ENCODE measurements at regions not wholly inside any gene's neighbourhood (a gene's known extent, or its start where the extent isn't known, plus 50 kb on each side); places are given as distances from the start of the nearest gene placed in this dataset.
"Not testable (repeated sequence)": the region's sequence is repeated elsewhere in the genome, so short reads cannot be mapped to it uniquely, and the experiment has no call there.

- H3K4me3 ChIP-seq (ENCODE audit: control insufficient read depth in 2 of 3, extremely low read depth in 1 of 3, insufficient read depth in 2 of 3, low read depth in 1 of 3, low read length in 3 of 3); dilution Hi-C loops (cut with MboI; ENCODE audit: extremely low pct_ligation_motif_present, low sequenced_read_pairs); H3K36me3 ChIP-seq (ENCODE audit: control insufficient read depth in 2 of 2, extremely low read depth in 1 of 2, insufficient read depth in 2 of 2, low read length in 2 of 2); H3K79me2 ChIP-seq (ENCODE audit: control insufficient read depth, insufficient read depth, low read length); H3K27ac ChIP-seq (ENCODE audit: control insufficient read depth, insufficient read depth, low read length); H2AFZ ChIP-seq (ENCODE audit: control insufficient read depth, low read length); H3K27me3 ChIP-seq (ENCODE audit: control insufficient read depth, extremely low read depth, insufficient read depth, low read length); H3K4me2 ChIP-seq (ENCODE audit: control insufficient read depth, extremely low read depth, insufficient read depth, low read depth, low read length); H3K9ac ChIP-seq (ENCODE audit: control insufficient read depth, extremely low read depth, insufficient read depth, low read length); DNase-seq (ENCODE audit: low read depth, low spot score); H3K9me3 ChIP-seq (ENCODE audit: control insufficient read depth, low read depth, low read length); H3K9me1 ChIP-seq (ENCODE audit: control insufficient read depth, extremely low read depth, insufficient read depth, low read length); H4K20me1 ChIP-seq (ENCODE audit: control insufficient read depth, extremely low read depth, insufficient read depth, low read length); FAIRE-seq: not testable (repeated sequence)
- H3K4me1 ChIP-seq (ENCODE audit: control insufficient read depth, extremely low read depth, insufficient read depth, low read length) = peaks cover 45% of the 10 kb centered on the region
Measured at GRCh38 chr17:64790193-64790592, 128.1 kb upstream of the SMURF2 start.

DNA sequence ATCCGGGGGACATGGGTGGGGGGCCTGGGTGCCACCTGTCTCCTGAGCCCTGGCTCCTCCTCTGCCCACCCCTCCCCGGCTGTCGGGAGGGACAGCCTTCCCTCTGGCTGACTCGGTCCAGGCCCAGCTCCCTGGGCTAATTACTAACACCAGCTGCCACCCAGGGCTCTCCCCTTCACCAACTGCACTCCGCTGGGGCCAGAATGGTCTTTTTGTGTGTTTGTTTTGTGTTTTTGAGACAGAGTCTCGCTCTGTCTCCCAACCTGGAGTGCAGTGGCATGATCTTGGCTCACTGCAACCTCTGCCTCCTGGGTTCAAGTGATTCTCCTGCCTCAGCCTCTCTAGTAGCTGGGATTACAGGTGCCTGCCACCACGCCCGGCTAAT, 126.9 kb upstream of the SMURF2 start:
- H3K27ac ChIP-seq (ENCODE audit: control insufficient read depth, insufficient read depth, low read length); H3K4me3 ChIP-seq (ENCODE audit: control insufficient read depth in 2 of 3, extremely low read depth in 1 of 3, insufficient read depth in 2 of 3, low read depth in 1 of 3, low read length in 3 of 3); H3K9me1 ChIP-seq (ENCODE audit: control insufficient read depth, extremely low read depth, insufficient read depth, low read length); H3K27me3 ChIP-seq (ENCODE audit: control insufficient read depth, extremely low read depth, insufficient read depth, low read length); H2AFZ ChIP-seq (ENCODE audit: control insufficient read depth, low read length); H3K4me2 ChIP-seq (ENCODE audit: control insufficient read depth, extremely low read depth, insufficient read depth, low read depth, low read length); H3K79me2 ChIP-seq (ENCODE audit: control insufficient read depth, insufficient read depth, low read length); FAIRE-seq; DNase-seq (ENCODE audit: low read depth, low spot score); H4K20me1 ChIP-seq (ENCODE audit: control insufficient read depth, extremely low read depth, insufficient read depth, low read length); dilution Hi-C loops (cut with MboI; ENCODE audit: extremely low pct_ligation_motif_present, low sequenced_read_pairs); H3K9me3 ChIP-seq (ENCODE audit: control insufficient read depth, low read depth, low read length); H3K9ac ChIP-seq (ENCODE audit: control insufficient read depth, extremely low read depth, insufficient read depth, low read length); H3K36me3 ChIP-seq (ENCODE audit: control insufficient read depth in 2 of 2, extremely low read depth in 1 of 2, insufficient read depth in 2 of 2, low read length in 2 of 2): not testable (repeated sequence)
- H3K4me1 ChIP-seq (ENCODE audit: control insufficient read depth, extremely low read depth, insufficient read depth, low read length) = peaks cover 36% of the 10 kb centered on the region

- H4K20me1 ChIP-seq (ENCODE audit: control insufficient read depth, extremely low read depth, insufficient read depth, low read length) = no peaks in the 10 kb centered on the region
- no peak overlapping the region for H2AFZ ChIP-seq (ENCODE audit: control insufficient read depth, low read length)
- FAIRE-seq (no peak), DNase-seq (ENCODE audit: low read depth, low spot score) (no peak)
- peaks cover 30% of the 10 kb centered on the region for H3K4me1 ChIP-seq (ENCODE audit: control insufficient read depth, extremely low read depth, insufficient read depth, low read length)
- no peak overlapping the region for H3K9ac ChIP-seq (ENCODE audit: control insufficient read depth, extremely low read depth, insufficient read depth, low read length)
- no peaks in the 10 kb centered on the region for H3K79me2 ChIP-seq (ENCODE audit: control insufficient read depth, insufficient read depth, low read length)
- no peak overlapping the region for H3K4me3 ChIP-seq (ENCODE audit: control insufficient read depth in 2 of 3, extremely low read depth in 1 of 3, insufficient read depth in 2 of 3, low read depth in 1 of 3, low read length in 3 of 3)
- TF ChIP-seq EZH2 (IDR thresholded peaks at IDR 0.05; ENCODE audit: low read length) = no peak
- TF ChIP-seq CTCF (optimal IDR thresholded peaks at IDR 0.05 in 1 of 3, IDR thresholded peaks at IDR 0.05 in 1 of 3, conservative IDR thresholded peaks at IDR 0.05 in 1 of 3; ENCODE audit: extremely low read depth in 1 of 3, insufficient read depth in 2 of 3, low read length in 3 of 3) = no peak
- no peak overlapping the region for H3K4me2 ChIP-seq (ENCODE audit: control insufficient read depth, extremely low read depth, insufficient read depth, low read depth, low read length)
- no peaks in the 10 kb centered on the region for H3K27me3 ChIP-seq (ENCODE audit: control insufficient read depth, extremely low read depth, insufficient read depth, low read length)
- H3K9me1 ChIP-seq (ENCODE audit: control insufficient read depth, extremely low read depth, insufficient read depth, low read length) = no peaks in the 10 kb centered on the region
- no peaks in the 10 kb centered on the region for H3K9me3 ChIP-seq (ENCODE audit: control insufficient read depth, low read depth, low read length)
- H3K36me3 ChIP-seq (ENCODE audit: control insufficient read depth in 2 of 2, extremely low read depth in 1 of 2, insufficient read depth in 2 of 2, low read length in 2 of 2) = peaks cover 5 to 13% of the 10 kb centered on the region in 2 experiments
- H3K27ac ChIP-seq (ENCODE audit: control insufficient read depth, insufficient read depth, low read length) = no peak overlapping the region
- dilution Hi-C loops (cut with MboI; ENCODE audit: extremely low pct_ligation_motif_present, low sequenced_read_pairs) = no loop called here
Measured at GRCh38 chr17:64788286-64789060, 126.4 kb upstream of the SMURF2 start.

Measured in keratinocyte (primary cell).